Liver (tissue), 8 donors: ENCODE measurements at regions not wholly inside any gene's neighbourhood (a gene's known extent, or its start where the extent isn't known, plus 50 kb on each side); places are given as distances from the start of the nearest gene placed in this dataset.

ENCODE experiments used
- DNase-seq: peaks from one replicate; pipeline ENCODE4 v3.0.0-alpha.2; 2017; ENCODE audit warnings: low spot score
- H3K27ac ChIP-seq, 2 donors: one replicate each; pipeline ENCODE4 v1.7.0; 2013; ENCODE audit warnings: inconsistent platforms in 2 of 2, low read length in 2 of 2, control low read depth in 1 of 2, low read depth in 1 of 2, mild to moderate bottlenecking in 1 of 2
- H3K27me3 ChIP-seq, 4 donors: one replicate each; pipeline versions ENCODE4 v1.6.1 to v1.7.0; 2013; ENCODE audit warnings: low read length in 3 of 4, inconsistent platforms in 1 of 4, mild to moderate bottlenecking in 1 of 4, moderate library complexity in 1 of 4; ENCODE audit not compliant: control insufficient read depth in 4 of 4, insufficient read depth in 4 of 4
- H3K36me3 ChIP-seq, 4 donors: one replicate each; pipeline versions ENCODE4 v1.6.1 to v1.7.0; 2013; ENCODE audit warnings: low read length in 3 of 4, mild to moderate bottlenecking in 3 of 4, low read depth in 1 of 4, moderate library complexity in 1 of 4; ENCODE audit not compliant: control insufficient read depth in 4 of 4, insufficient read depth in 3 of 4
- H3K4me1 ChIP-seq, 4 donors: one replicate each; pipeline versions ENCODE4 v1.6.1 to v1.7.0; 2013; ENCODE audit warnings: low read length in 3 of 4, mild to moderate bottlenecking in 3 of 4, moderate library complexity in 1 of 4; ENCODE audit not compliant: control insufficient read depth in 4 of 4, insufficient read depth in 4 of 4
- H3K4me3 ChIP-seq, 3 donors: one replicate each; pipeline versions ENCODE4 v1.6.1 to v1.7.0; 2013; ENCODE audit warnings: low read length in 3 of 3, control low read depth in 1 of 3, low read depth in 1 of 3, mild to moderate bottlenecking in 1 of 3
- H3K9ac ChIP-seq, 2 donors: one replicate each; pipeline ENCODE4 v1.7.0; 2013; ENCODE audit warnings: low read length in 2 of 2, mild to moderate bottlenecking in 2 of 2, moderate library complexity in 2 of 2, control low read depth in 1 of 2, low read depth in 1 of 2
- H3K9me3 ChIP-seq, 4 donors: one replicate each; pipeline versions ENCODE4 v1.6.1 to v1.7.0; 2013; ENCODE audit warnings: low read length in 3 of 4; ENCODE audit not compliant: control insufficient read depth in 4 of 4
- EGR1 ChIP-seq, 2 donors: IDR thresholded peaks; 2 replicates each; pipeline ENCODE4 v1.6.1; 2016 to 2018; ENCODE audit warnings: antibody characterized with exemption in 2 of 2, low read depth in 2 of 2
- FOXA1 ChIP-seq: IDR thresholded peaks from 2 replicates; pipeline ENCODE4 v1.6.1; 2016; ENCODE audit warnings: antibody characterized with exemption
- FOXA2 ChIP-seq: IDR thresholded peaks from 2 replicates; pipeline ENCODE4 v1.6.1; 2016; ENCODE audit warnings: antibody characterized with exemption
- GABPA ChIP-seq, 2 donors: IDR thresholded peaks in 1 of 2; conservative IDR thresholded peaks in 1 of 2; 2 replicates each; pipeline ENCODE4 v1.6.1; 2016; ENCODE audit warnings: antibody characterized with exemption in 2 of 2, mild to moderate bottlenecking in 1 of 2, moderate library complexity in 1 of 2
- HNF4G ChIP-seq: IDR thresholded peaks from 2 replicates; pipeline ENCODE4 v1.6.1; 2016; ENCODE audit warnings: antibody characterized with exemption
- JUND ChIP-seq, 2 donors: IDR thresholded peaks; 2 replicates each; pipeline ENCODE4 v1.6.1; 2016; ENCODE audit warnings: antibody characterized with exemption in 2 of 2
- NR2F2 ChIP-seq: IDR thresholded peaks from 2 replicates; pipeline ENCODE4 v1.6.1; 2016; ENCODE audit warnings: antibody characterized with exemption
- RAD21 ChIP-seq, 2 donors: IDR thresholded peaks; 2 replicates each; pipeline ENCODE4 v1.6.1; 2016; ENCODE audit warnings: antibody characterized with exemption in 2 of 2, mild to moderate bottlenecking in 2 of 2
- RXRA ChIP-seq, 2 donors: IDR thresholded peaks; 2 replicates each; pipeline ENCODE4 v1.6.1; 2017 to 2018; ENCODE audit warnings: antibody characterized with exemption in 2 of 2, mild to moderate bottlenecking in 1 of 2
- SP1 ChIP-seq: IDR thresholded peaks from 2 replicates; pipeline ENCODE4 v1.6.1; 2018; ENCODE audit warnings: antibody characterized with exemption, mild to moderate bottlenecking
- WGBS: extraction: QIAGEN DNeasy Blood & Tissue Kit; methylation state at CpG from one replicate; pipeline ENCODE4 v1.1.7; 2013; 5-methylcytosine and 5-hydroxymethylcytosine counted together
- TF ChIP-seq, protein P1 (sequence below): IDR thresholded peaks from 2 replicates; pipeline ENCODE4 v1.6.1; 2016; ENCODE audit warnings: antibody characterized with exemption, mild to moderate bottlenecking
- TF ChIP-seq, protein P2 (sequence below): fragments of 150-350 bp; IDR thresholded peaks from 2 replicates; pipeline ENCODE4 v1.5.1; 2017; ENCODE audit warnings: improper control_type of control experiment, low read depth, low read length; ENCODE audit not compliant: missing input control
- TF ChIP-seq, protein P3 (sequence below): IDR thresholded peaks from 2 replicates; pipeline ENCODE4 v1.6.1; 2016; ENCODE audit warnings: antibody characterized with exemption
- TF ChIP-seq, protein P4 (sequence below): IDR thresholded peaks from 2 replicates; pipeline ENCODE4 v1.6.1; 2016; ENCODE audit warnings: antibody characterized with exemption
- TF ChIP-seq, protein P5 (sequence below): IDR thresholded peaks from 2 replicates; pipeline ENCODE4 v1.6.1; 2016; ENCODE audit warnings: antibody characterized with exemption
- donor health status: healthy.
- donor health status: healthy.
- donor health status: healthy.
- donor health status: healthy.
- donor health status: healthy.

DNA sequence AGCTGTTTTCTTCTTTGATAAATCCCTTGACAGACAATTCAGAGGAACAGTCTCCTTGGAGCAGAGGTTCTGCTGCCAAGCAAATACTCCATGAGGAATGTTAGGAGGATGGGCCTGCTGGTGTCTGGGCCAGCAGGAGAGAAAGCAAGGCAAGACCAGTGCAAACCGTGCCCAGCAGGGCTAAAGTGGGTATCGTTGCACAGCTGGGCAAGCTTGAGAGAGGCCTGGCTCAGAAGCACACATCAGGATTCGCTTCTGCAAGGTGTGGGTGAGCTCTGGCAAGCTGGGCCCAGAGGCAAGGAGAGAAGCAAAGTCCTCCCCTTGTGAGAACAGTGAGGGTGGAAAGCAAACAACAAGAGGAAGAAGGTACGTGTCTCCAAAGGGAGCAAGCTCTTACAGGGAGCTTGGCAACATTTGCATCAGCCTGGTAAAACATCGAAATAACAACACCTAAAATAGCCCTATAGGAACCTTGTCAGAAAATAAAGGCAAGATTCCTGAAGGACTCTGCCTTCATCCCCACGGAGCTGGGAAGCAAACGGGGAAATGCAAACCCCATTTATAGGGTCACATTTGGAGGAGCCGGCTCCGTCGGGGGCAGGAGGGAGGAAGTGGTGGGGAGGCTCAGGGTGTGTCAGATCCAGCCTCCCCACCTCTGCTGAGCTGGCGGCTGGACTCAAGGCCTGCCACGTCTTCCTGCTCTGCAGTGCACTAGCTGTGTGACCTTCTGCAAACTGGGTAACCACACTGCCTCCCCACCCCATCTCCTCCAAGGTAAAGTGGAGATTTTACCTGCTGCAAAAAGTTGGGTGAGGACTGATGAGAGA lies 62.3 kb upstream of the HIVEP3 start:
- 78% methylated on average over 12 of the region's 12 CpGs for WGBS
- Histone ChIP-seq H3K27me3 (no peaks in the 10 kb centered on the region), H3K9me3 (no peaks in the 10 kb centered on the region)

More for the DNA sequence above, 62.3 kb upstream of the HIVEP3 start:
- no peak overlapping the region for H3K27ac ChIP-seq
- no peaks in the 10 kb centered on the region for H3K4me1 ChIP-seq
- no peak for DNase-seq
- no peak overlapping the region for H3K4me3 ChIP-seq
- TF ChIP-seq GABPA (IDR thresholded peaks at IDR 0.05 in 1 of 2, conservative IDR thresholded peaks at IDR 0.05 in 1 of 2), result no peak
- TF ChIP-seq RAD21 (IDR thresholded peaks at IDR 0.05), result no peak
- TF ChIP-seq FOXA2, result no peak
- TF ChIP-seq NR2F2, result no peak
- no peak for TF ChIP-seq FOXA1
- TF ChIP-seq, protein P1, sequence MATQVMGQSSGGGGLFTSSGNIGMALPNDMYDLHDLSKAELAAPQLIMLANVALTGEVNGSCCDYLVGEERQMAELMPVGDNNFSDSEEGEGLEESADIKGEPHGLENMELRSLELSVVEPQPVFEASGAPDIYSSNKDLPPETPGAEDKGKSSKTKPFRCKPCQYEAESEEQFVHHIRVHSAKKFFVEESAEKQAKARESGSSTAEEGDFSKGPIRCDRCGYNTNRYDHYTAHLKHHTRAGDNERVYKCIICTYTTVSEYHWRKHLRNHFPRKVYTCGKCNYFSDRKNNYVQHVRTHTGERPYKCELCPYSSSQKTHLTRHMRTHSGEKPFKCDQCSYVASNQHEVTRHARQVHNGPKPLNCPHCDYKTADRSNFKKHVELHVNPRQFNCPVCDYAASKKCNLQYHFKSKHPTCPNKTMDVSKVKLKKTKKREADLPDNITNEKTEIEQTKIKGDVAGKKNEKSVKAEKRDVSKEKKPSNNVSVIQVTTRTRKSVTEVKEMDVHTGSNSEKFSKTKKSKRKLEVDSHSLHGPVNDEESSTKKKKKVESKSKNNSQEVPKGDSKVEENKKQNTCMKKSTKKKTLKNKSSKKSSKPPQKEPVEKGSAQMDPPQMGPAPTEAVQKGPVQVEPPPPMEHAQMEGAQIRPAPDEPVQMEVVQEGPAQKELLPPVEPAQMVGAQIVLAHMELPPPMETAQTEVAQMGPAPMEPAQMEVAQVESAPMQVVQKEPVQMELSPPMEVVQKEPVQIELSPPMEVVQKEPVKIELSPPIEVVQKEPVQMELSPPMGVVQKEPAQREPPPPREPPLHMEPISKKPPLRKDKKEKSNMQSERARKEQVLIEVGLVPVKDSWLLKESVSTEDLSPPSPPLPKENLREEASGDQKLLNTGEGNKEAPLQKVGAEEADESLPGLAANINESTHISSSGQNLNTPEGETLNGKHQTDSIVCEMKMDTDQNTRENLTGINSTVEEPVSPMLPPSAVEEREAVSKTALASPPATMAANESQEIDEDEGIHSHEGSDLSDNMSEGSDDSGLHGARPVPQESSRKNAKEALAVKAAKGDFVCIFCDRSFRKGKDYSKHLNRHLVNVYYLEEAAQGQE, result no peak
- TF ChIP-seq RXRA (IDR thresholded peaks at IDR 0.05), result no peak
- TF ChIP-seq HNF4G, result no peak
- no peak for TF ChIP-seq EGR1 (IDR thresholded peaks at IDR 0.05; ENCODE audit: low read depth in 2 of 2)
- no peak for TF ChIP-seq JUND (IDR thresholded peaks at IDR 0.05)
- no peak for TF ChIP-seq SP1
- TF ChIP-seq, protein P2, sequence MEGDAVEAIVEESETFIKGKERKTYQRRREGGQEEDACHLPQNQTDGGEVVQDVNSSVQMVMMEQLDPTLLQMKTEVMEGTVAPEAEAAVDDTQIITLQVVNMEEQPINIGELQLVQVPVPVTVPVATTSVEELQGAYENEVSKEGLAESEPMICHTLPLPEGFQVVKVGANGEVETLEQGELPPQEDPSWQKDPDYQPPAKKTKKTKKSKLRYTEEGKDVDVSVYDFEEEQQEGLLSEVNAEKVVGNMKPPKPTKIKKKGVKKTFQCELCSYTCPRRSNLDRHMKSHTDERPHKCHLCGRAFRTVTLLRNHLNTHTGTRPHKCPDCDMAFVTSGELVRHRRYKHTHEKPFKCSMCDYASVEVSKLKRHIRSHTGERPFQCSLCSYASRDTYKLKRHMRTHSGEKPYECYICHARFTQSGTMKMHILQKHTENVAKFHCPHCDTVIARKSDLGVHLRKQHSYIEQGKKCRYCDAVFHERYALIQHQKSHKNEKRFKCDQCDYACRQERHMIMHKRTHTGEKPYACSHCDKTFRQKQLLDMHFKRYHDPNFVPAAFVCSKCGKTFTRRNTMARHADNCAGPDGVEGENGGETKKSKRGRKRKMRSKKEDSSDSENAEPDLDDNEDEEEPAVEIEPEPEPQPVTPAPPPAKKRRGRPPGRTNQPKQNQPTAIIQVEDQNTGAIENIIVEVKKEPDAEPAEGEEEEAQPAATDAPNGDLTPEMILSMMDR, result no peak
- TF ChIP-seq, protein P3, sequence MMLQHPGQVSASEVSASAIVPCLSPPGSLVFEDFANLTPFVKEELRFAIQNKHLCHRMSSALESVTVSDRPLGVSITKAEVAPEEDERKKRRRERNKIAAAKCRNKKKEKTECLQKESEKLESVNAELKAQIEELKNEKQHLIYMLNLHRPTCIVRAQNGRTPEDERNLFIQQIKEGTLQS, result no peak
- TF ChIP-seq, protein P4, sequence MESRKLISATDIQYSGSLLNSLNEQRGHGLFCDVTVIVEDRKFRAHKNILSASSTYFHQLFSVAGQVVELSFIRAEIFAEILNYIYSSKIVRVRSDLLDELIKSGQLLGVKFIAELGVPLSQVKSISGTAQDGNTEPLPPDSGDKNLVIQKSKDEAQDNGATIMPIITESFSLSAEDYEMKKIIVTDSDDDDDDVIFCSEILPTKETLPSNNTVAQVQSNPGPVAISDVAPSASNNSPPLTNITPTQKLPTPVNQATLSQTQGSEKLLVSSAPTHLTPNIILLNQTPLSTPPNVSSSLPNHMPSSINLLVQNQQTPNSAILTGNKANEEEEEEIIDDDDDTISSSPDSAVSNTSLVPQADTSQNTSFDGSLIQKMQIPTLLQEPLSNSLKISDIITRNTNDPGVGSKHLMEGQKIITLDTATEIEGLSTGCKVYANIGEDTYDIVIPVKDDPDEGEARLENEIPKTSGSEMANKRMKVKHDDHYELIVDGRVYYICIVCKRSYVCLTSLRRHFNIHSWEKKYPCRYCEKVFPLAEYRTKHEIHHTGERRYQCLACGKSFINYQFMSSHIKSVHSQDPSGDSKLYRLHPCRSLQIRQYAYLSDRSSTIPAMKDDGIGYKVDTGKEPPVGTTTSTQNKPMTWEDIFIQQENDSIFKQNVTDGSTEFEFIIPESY, result no peak
- TF ChIP-seq, protein P5, sequence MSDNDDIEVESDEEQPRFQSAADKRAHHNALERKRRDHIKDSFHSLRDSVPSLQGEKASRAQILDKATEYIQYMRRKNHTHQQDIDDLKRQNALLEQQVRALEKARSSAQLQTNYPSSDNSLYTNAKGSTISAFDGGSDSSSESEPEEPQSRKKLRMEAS, result no peak
- H3K9ac ChIP-seq, result no peak overlapping the region
- no peaks in the 10 kb centered on the region for H3K36me3 ChIP-seq
